Endothelial cell of umbilical vein (primary cell): ENCODE measurements at regions not wholly inside any gene's neighbourhood (a gene's known extent, or its start where the extent isn't known, plus 50 kb on each side); places are given as distances from the start of the nearest gene placed in this dataset.

Experiments
- BruUV-seq: library from RNA; stranded (reverse); fragments of 400-500 nt; replicated peaks from 2 replicates; lab custom pipeline; 2021; lab: Mats Ljungman, UMichigan
- CTCF ChIA-PET: fragments of 300-600, 350-600 bp; sonication (Branson Sonifier 250); formaldehyde crosslinking; loops from one replicate; lab custom pipeline; 2021; ENCODE audit warnings: antibody characterized with exemption, inconsistent platforms; lab: Charles Lee
- POLR2A ChIA-PET: fragments of 300-600, 350-600 bp; sonication (Branson Sonifier 250); formaldehyde crosslinking; loops from one replicate; lab custom pipeline; 2021; ENCODE audit warnings: antibody characterized with exemption, inconsistent platforms; lab: Charles Lee
- DNase-seq: peaks from one replicate; pipeline ENCODE4 v3.0.0-alpha.2; 2011; ENCODE audit warnings: low read depth, low spot score
- FAIRE-seq: peaks from 2 replicates; lab custom pipeline; 2011; peaks lifted over from hg19 to GRCh38; lab: Jason Lieb, UNC
- H2AFZ ChIP-seq: 2 replicates; pipeline ENCODE4 v1.6.0; 2012; ENCODE audit warnings: low read depth, low read length, control low read depth, inconsistent platforms
- H3K27ac ChIP-seq: 2 replicates; pipeline ENCODE4 v1.5.1; 2011; ENCODE audit warnings: low read depth, mild to moderate bottlenecking, control low read depth, low read length, moderate library complexity; ENCODE audit not compliant: insufficient read depth
- H3K27me3 ChIP-seq, 2 experiments: 2 replicates each; pipeline versions ENCODE4 v1.6.0 to v1.6.1; 2011; ENCODE audit warnings: low read length in 2 of 2, mixed read lengths in 1 of 2; ENCODE audit not compliant: control insufficient read depth in 2 of 2, insufficient read depth in 2 of 2
- H3K36me3 ChIP-seq, 2 experiments: 2 replicates in 1 of 2; 3 replicates in 1 of 2; pipeline ENCODE4 v1.5.1; 2011; ENCODE audit warnings: low read length in 2 of 2, mild to moderate bottlenecking in 1 of 2, moderate library complexity in 1 of 2; ENCODE audit not compliant: control insufficient read depth in 2 of 2, insufficient read depth in 2 of 2; ENCODE audit errors: extremely low read depth in 1 of 2
- H3K4me1 ChIP-seq: 3 replicates; pipeline ENCODE4 v1.5.1; 2011; ENCODE audit warnings: mild to moderate bottlenecking, low read length; ENCODE audit not compliant: control insufficient read depth, insufficient read depth; ENCODE audit errors: extremely low read depth
- H3K4me2 ChIP-seq: 2 replicates; pipeline ENCODE4 v1.6.1; 2011; ENCODE audit warnings: low read length, control low read depth, mixed read lengths; ENCODE audit not compliant: insufficient read depth
- H3K4me3 ChIP-seq, 3 experiments: fragments of 200-600 bp in 1 of 3; sonication (generic), shearing (Covaris generic) in 1 of 3; replicated peaks in 1 of 3; 2 replicates each; pipeline ENCODE4 v1.5.1; 2011 to 2016; ENCODE audit warnings: control low read depth in 3 of 3, low read length in 3 of 3, mild to moderate bottlenecking in 2 of 3, inconsistent platforms in 1 of 3, low read depth in 1 of 3, moderate library complexity in 1 of 3; ENCODE audit not compliant: insufficient read depth in 1 of 3
- H3K79me2 ChIP-seq: 2 replicates; pipeline ENCODE4 v1.6.0; 2012; ENCODE audit warnings: low read length, inconsistent platforms; ENCODE audit not compliant: control insufficient read depth, insufficient read depth
- H3K9ac ChIP-seq: replicated peaks from 2 replicates; pipeline ENCODE3; 2011; ENCODE audit warnings: low read length, control low read depth; ENCODE audit not compliant: insufficient read depth; ENCODE audit errors: extremely low read depth
- H3K9me1 ChIP-seq: replicated peaks from 3 replicates; pipeline ENCODE4 v1.6.0; 2011; ENCODE audit warnings: mild to moderate bottlenecking, low read length; ENCODE audit not compliant: control insufficient read depth, insufficient read depth; ENCODE audit errors: extremely low read depth
- H3K9me3 ChIP-seq: replicated peaks from 2 replicates; pipeline ENCODE4 v1.5.1; 2012; ENCODE audit warnings: low read length, inconsistent platforms; ENCODE audit not compliant: control insufficient read depth, insufficient read depth
- H4K20me1 ChIP-seq: replicated peaks from 2 replicates; pipeline ENCODE3; 2011; ENCODE audit warnings: mild to moderate bottlenecking, low read length; ENCODE audit not compliant: control insufficient read depth, insufficient read depth; ENCODE audit errors: extremely low read depth
- EZH2 ChIP-seq: IDR thresholded peaks from 2 replicates; pipeline ENCODE4 v1.6.1; 2012; ENCODE audit warnings: borderline replicate concordance, low read depth, mild to moderate bottlenecking, moderate library complexity, low read length, inconsistent platforms; ENCODE audit not compliant: severe bottlenecking
- GATA2 ChIP-seq: IDR thresholded peaks from 2 replicates; pipeline ENCODE4 v1.7.0; 2011; ENCODE audit warnings: low read depth, mild to moderate bottlenecking, moderate library complexity, mixed read lengths, low read length; ENCODE audit not compliant: insufficient read length, insufficient read depth
- JUN ChIP-seq: IDR thresholded peaks from 2 replicates; pipeline ENCODE4 v1.6.1; 2011; ENCODE audit warnings: borderline replicate concordance, low read depth; ENCODE audit not compliant: insufficient read length, insufficient read depth
- MYC ChIP-seq: IDR thresholded peaks from one replicate; pipeline ENCODE4 v1.6.1; 2011; ENCODE audit warnings: mild to moderate bottlenecking, low read depth, low read length
- POLR2A ChIP-seq: IDR thresholded peaks from 2 replicates; pipeline ENCODE4 v1.6.1; 2012; ENCODE audit warnings: low read depth, mild to moderate bottlenecking, control low read depth, low read length
- POLR2AphosphoS5 ChIP-seq: IDR thresholded peaks from 2 replicates; pipeline ENCODE4 v1.6.1; 2012; ENCODE audit warnings: low read depth, mild to moderate bottlenecking, control low read depth, low read length, moderate library complexity; ENCODE audit not compliant: insufficient read depth
- dilution Hi-C: fragments of 300-500 bp; cut with MboI; formaldehyde crosslinking; loops from one replicate; pipeline ENCODE4 v1.15.0; 2019; ENCODE audit warnings: low sequenced_read_pairs; ENCODE audit not compliant: extremely low pct_ligation_motif_present
- intact Hi-C: fragments of 100-400 bp; cut with micrococcal nuclease; formaldehyde crosslinking; loops from one replicate; pipeline ENCODE4 v1.10.0; 2022
- TF ChIP-seq, protein P1 (sequence below), 2 donors: IDR thresholded peaks; 1 replicate in 1 of 2; 2 replicates in 1 of 2; pipeline ENCODE4 v1.5.1; 2011; ENCODE audit warnings: low read length in 2 of 2, mild to moderate bottlenecking in 2 of 2, moderate library complexity in 2 of 2, control low read depth in 1 of 2, inconsistent platforms in 1 of 2, low read depth in 1 of 2; ENCODE audit not compliant: insufficient read depth in 1 of 2; ENCODE audit errors: extremely low read depth in 1 of 2
- TF ChIP-seq, protein P2 (sequence below): IDR thresholded peaks from 2 replicates; pipeline ENCODE4 v1.6.1; 2011; ENCODE audit not compliant: insufficient read depth, insufficient read length

DNA sequence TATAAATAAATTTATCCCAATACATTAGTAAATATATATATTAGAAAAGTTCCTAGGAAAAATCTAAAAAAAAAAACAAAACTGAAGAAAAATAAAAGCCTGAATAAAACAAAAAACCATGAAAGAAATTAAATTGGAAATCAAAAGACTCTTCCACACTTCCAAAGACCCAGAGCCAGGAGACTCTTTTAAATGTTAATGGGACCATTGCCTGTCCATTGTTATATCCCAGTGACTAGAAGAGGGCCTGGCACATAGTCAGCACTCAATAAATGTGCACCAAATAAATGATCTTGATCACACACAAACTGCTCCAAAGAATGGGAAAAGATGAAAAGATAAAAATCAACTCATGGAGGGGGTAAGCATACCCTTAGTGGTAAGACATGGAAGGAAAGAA lies 51.3 kb upstream of the CLDN18 start:
- no peaks in the 10 kb centered on the region for H3K36me3 ChIP-seq
- no peak overlapping the region for H3K27ac ChIP-seq
- DNase-seq (no peak), FAIRE-seq (no peak)
- H3K4me1 ChIP-seq = no peaks in the 10 kb centered on the region
- POLR2A ChIA-PET = no interaction called here
- H2AFZ ChIP-seq = no peak overlapping the region
- no peaks in the 10 kb centered on the region for H3K9me3 ChIP-seq
- peaks cover 0 to 2% of the 10 kb centered on the region in 2 experiments for H3K27me3 ChIP-seq
- dilution Hi-C loops (no loop called here), intact Hi-C loops (no loop called here)
- no peaks in the 10 kb centered on the region for H4K20me1 ChIP-seq
- CTCF ChIA-PET = interaction anchor here (1.0 to 1.3 kb wide), 2 partner anchors 12 to 848 kb away, joined by 5 to 7 read pairs; no protein-coding TSS in a partner anchor
- H3K79me2 ChIP-seq = no peaks in the 10 kb centered on the region
- no peak for TF ChIP-seq MYC
- TF ChIP-seq, protein P1, sequence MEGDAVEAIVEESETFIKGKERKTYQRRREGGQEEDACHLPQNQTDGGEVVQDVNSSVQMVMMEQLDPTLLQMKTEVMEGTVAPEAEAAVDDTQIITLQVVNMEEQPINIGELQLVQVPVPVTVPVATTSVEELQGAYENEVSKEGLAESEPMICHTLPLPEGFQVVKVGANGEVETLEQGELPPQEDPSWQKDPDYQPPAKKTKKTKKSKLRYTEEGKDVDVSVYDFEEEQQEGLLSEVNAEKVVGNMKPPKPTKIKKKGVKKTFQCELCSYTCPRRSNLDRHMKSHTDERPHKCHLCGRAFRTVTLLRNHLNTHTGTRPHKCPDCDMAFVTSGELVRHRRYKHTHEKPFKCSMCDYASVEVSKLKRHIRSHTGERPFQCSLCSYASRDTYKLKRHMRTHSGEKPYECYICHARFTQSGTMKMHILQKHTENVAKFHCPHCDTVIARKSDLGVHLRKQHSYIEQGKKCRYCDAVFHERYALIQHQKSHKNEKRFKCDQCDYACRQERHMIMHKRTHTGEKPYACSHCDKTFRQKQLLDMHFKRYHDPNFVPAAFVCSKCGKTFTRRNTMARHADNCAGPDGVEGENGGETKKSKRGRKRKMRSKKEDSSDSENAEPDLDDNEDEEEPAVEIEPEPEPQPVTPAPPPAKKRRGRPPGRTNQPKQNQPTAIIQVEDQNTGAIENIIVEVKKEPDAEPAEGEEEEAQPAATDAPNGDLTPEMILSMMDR (IDR thresholded peaks at IDR 0.05; ENCODE audit: extremely low read depth in 1 of 2, insufficient read depth in 1 of 2, low read depth in 1 of 2, low read length in 2 of 2) = no peak
- no peak for TF ChIP-seq POLR2A
- TF ChIP-seq EZH2 = no peak
- TF ChIP-seq POLR2AphosphoS5 = no peak
- TF ChIP-seq, protein P2, sequence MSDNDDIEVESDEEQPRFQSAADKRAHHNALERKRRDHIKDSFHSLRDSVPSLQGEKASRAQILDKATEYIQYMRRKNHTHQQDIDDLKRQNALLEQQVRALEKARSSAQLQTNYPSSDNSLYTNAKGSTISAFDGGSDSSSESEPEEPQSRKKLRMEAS = no peak
- TF ChIP-seq JUN = no peak
- TF ChIP-seq GATA2 = no peak
- H3K9me1 ChIP-seq = no peaks in the 10 kb centered on the region
- no peak overlapping the region for H3K9ac ChIP-seq
- no peak overlapping the region for H3K4me3 ChIP-seq
- BruUV-seq = no TSS peak
- H3K4me2 ChIP-seq = no peak overlapping the region
